Upper lobe of left lung (tissue), 6 donors: ENCODE measurements at regions not wholly inside any gene's neighbourhood (a gene's known extent, or its start where the extent isn't known, plus 50 kb on each side); places are given as distances from the start of the nearest gene placed in this dataset.

Experiments used
- ATAC-seq, 2 donors: fragments of 200-7000 bp; cut with Tn5 transposase; one replicate each; pipeline ENCODE4 v1.9.1; 2022; ENCODE audit warnings: mild to moderate bottlenecking in 2 of 2, moderate library complexity in 2 of 2; ENCODE audit not compliant: low FRiP score in 2 of 2
- DNase-seq, 2 donors: peaks; one replicate each; pipeline ENCODE4 v3.0.0-alpha.2; 2019 to 2020
- H3K27ac ChIP-seq, 4 donors: fragments of 200-600 bp; sonication (generic); one replicate each; pipeline ENCODE4 v1.5.1; 2016 to 2019
- H3K27me3 ChIP-seq, 4 donors: fragments of 200-600 bp; sonication (generic); one replicate each; pipeline ENCODE4 v1.5.1; 2017 to 2019
- H3K36me3 ChIP-seq, 4 donors: fragments of 200-600 bp; sonication (generic); one replicate each; pipeline ENCODE4 v1.5.1; 2016 to 2019
- H3K4me1 ChIP-seq, 4 donors: fragments of 200-600 bp; sonication (generic); one replicate each; pipeline ENCODE4 v1.5.1; 2018 to 2019
- H3K4me3 ChIP-seq, 4 donors: fragments of 200-600 bp; sonication (generic); one replicate each; pipeline ENCODE4 v1.5.1; 2017 to 2019; ENCODE audit warnings: mild to moderate bottlenecking in 2 of 4, moderate library complexity in 1 of 4
- H3K9me3 ChIP-seq, 4 donors: fragments of 200-600 bp; sonication (generic); one replicate each; pipeline ENCODE4 v1.5.1; 2018 to 2019
- EP300 ChIP-seq, 4 donors: sonication (generic); formaldehyde crosslinking; IDR thresholded peaks; one replicate each; pipeline ENCODE4 v1.5.1; 2017; ENCODE audit warnings: antibody characterized with exemption in 4 of 4, control low read depth in 2 of 4
- POLR2A ChIP-seq, 4 donors: fragments of 450-650 bp; IDR thresholded peaks; one replicate each; pipeline ENCODE4 v1.5.1; 2016 to 2017; ENCODE audit warnings: antibody characterized with exemption in 4 of 4, mild to moderate bottlenecking in 2 of 4
- POLR2AphosphoS5 ChIP-seq, 2 donors: sonication (generic); formaldehyde crosslinking; IDR thresholded peaks; one replicate each; pipeline ENCODE4 v1.5.1; 2017; ENCODE audit warnings: antibody characterized with exemption in 2 of 2
- WGBS, 2 donors: methylation state at CpG; one replicate each; pipeline ENCODE4 v1.1.5; 2017 to 2018; 5-methylcytosine and 5-hydroxymethylcytosine counted together
- TF ChIP-seq, protein P1 (sequence below), 6 experiments: fragments of 450-650 bp in 4 of 6; fragments of 200-600 bp in 2 of 6; sonication (generic) in 2 of 6; IDR thresholded peaks; one replicate each; pipeline ENCODE4 v1.5.1; 2016 to 2019; ENCODE audit warnings: antibody characterized with exemption in 6 of 6
- donor health status: DM: no; HTN: no; CAD: no; lungs with moderate emphysema.
- donor health status: DM: no; HTN: yes; CAD: no; lungs with severe emphysema.

DNA sequence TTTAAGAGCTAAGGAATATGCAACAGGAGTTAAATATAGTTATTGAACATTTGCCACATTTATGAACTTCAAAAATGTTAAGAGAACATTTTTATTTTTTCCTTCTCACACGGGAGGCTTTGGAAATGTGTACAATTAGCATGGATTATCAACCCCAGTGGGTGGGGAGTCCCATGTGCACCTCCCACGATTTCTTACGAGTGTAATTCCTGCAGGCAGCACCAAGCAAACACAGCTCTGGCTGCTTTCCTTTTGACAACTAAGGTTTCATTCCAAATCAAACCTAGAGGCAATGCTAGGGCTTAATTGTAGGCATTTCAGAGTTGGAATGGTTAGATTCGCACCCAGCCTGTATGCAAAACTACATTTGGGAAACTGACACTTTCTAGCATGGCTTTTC lies 460.9 kb downstream of the METTL15 start:
- Histone ChIP-seq H3K27me3 (no peaks in the 10 kb centered on the region), H3K36me3 (no peaks in the 10 kb centered on the region), H3K9me3 (no peaks in the 10 kb centered on the region), H3K4me3 (no peak overlapping the region), H3K4me1 (no peaks in the 10 kb centered on the region), H3K27ac (no peak overlapping the region)
- no peak for TF ChIP-seq POLR2A (IDR thresholded peaks at IDR 0.05)
- DNase-seq (no peak), ATAC-seq (no peak)
- 56 to 65% methylated on average over 4 of the region's 4 CpGs for whole genome bisulfite sequencing, 2 donors

DNA sequence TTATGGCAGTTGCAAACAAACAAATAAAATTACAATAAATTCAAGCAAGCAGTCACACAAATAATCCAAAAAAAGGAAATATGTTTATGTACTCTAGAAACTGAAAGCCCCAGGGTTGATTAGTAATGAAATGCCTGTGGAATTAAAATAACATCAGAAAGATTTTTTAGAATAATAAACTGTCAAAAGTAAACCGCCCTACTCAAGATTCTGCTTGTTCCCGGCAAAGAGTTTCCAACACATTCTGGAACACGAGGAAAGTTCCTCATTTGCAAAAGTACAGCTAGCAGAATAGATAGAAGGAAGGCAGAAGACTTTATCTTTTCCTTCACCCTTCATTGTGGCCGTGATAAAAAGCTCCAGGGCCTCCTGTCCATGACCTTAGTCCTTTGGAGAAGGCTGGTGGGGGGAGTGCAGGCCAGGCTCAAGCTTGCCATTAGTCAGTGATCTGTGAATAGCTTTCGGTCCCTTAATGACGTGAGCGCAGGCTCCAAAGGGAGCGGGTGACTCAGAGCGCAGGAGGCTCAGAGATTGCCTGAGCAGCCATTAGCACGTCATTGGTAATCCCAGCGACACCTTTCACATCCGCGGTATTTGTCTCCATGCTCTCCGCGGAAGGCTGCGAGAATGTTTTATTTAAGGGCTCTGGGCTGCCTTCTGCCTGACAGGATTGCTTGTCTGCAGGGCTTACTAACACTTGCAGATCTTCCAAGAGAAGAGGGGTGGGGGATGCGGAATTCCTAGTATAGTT lies 458.3 kb downstream of the METTL15 start:
- Histone ChIP-seq H3K27me3 (no peaks in the 10 kb centered on the region), H3K9me3 (no peaks in the 10 kb centered on the region), H3K36me3 (no peaks in the 10 kb centered on the region), H3K27ac (no peak overlapping the region), H3K4me1 (no peaks in the 10 kb centered on the region), H3K4me3 (no peak overlapping the region)
- TF ChIP-seq, protein P1, sequence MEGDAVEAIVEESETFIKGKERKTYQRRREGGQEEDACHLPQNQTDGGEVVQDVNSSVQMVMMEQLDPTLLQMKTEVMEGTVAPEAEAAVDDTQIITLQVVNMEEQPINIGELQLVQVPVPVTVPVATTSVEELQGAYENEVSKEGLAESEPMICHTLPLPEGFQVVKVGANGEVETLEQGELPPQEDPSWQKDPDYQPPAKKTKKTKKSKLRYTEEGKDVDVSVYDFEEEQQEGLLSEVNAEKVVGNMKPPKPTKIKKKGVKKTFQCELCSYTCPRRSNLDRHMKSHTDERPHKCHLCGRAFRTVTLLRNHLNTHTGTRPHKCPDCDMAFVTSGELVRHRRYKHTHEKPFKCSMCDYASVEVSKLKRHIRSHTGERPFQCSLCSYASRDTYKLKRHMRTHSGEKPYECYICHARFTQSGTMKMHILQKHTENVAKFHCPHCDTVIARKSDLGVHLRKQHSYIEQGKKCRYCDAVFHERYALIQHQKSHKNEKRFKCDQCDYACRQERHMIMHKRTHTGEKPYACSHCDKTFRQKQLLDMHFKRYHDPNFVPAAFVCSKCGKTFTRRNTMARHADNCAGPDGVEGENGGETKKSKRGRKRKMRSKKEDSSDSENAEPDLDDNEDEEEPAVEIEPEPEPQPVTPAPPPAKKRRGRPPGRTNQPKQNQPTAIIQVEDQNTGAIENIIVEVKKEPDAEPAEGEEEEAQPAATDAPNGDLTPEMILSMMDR (IDR thresholded peaks at IDR 0.05): no peak
- no peak for TF ChIP-seq POLR2AphosphoS5 (IDR thresholded peaks at IDR 0.05)
- TF ChIP-seq EP300 (IDR thresholded peaks at IDR 0.05): no peak
- no peak for TF ChIP-seq POLR2A (IDR thresholded peaks at IDR 0.05)
- 12 to 20% methylated on average over 6 to 17 of the region's 17 CpGs for WGBS, 2 donors
- no peak for DNase-seq
- peak in 1 of 2 donors; percentile 95 for ATAC-seq

DNA sequence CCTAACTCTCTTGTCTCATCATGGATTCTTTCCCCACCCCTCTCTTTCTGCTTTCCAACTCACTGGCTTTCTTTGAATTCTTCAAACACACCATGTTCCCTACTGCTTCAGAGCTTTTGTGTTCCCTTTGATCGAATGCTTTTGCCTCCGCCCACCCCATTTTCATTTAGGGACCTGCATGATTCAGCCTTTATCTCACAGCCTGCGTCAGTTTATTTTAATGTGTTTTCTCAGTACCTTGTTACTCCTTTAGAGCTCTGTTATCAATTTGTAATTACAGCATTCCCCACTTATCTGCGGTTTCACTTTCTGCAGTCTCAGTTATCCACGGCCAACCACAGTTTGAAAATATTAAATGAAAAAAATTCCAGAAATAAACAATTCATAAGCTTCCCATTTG lies 451.3 kb downstream of the METTL15 start:
- DNase-seq: no peak
- TF ChIP-seq POLR2AphosphoS5 (IDR thresholded peaks at IDR 0.05): no peak
- TF ChIP-seq POLR2A (IDR thresholded peaks at IDR 0.05): no peak
- TF ChIP-seq, protein P1 (IDR thresholded peaks at IDR 0.05): no peak
- no peak for TF ChIP-seq EP300 (IDR thresholded peaks at IDR 0.05)
- Histone ChIP-seq H3K27ac (no peak overlapping the region), H3K9me3 (no peaks in the 10 kb centered on the region), H3K4me3 (no peak overlapping the region), H3K36me3 (no peaks in the 10 kb centered on the region), H3K27me3 (no peaks in the 10 kb centered on the region), H3K4me1 (no peaks in the 10 kb centered on the region)
- no peak for ATAC-seq
- 40 to 43% methylated on average over 5 of the region's 5 CpGs for WGBS, 2 donors

DNA sequence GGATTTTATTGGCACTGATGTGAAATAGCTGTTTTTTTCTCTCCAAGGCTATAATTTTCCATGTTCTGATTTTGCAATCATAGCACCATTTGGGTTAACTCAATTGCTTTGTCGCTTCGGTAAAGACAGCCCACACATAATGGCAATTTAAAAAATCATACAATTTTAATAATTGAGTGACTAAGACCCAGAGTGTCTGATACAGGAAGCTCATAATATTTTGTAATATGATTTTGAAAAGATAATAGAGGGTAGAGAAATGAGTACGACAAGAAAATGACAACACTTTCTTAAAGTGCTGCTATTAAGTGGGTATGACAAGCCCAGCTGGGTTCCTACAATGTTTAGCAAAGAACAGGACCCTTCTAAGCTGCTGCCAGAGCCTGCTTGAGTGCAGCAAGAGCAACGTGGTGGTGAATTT lies 439.1 kb downstream of the METTL15 start:
- TF ChIP-seq POLR2AphosphoS5 (IDR thresholded peaks at IDR 0.05) (no peak), EP300 (IDR thresholded peaks at IDR 0.05) (no peak), POLR2A (IDR thresholded peaks at IDR 0.05) (no peak)
- TF ChIP-seq, protein P1 (IDR thresholded peaks at IDR 0.05): no peak
- DNase-seq (no peak), ATAC-seq (no peak)
- H3K27ac ChIP-seq: no peak overlapping the region
- 50 to 55% methylated on average over 4 of the region's 4 CpGs for WGBS, 2 donors
- H3K4me1 ChIP-seq: no peaks in the 10 kb centered on the region
- no peaks in the 10 kb centered on the region for H3K9me3 ChIP-seq
- H3K36me3 ChIP-seq: no peaks in the 10 kb centered on the region
- no peaks in the 10 kb centered on the region for H3K27me3 ChIP-seq
- H3K4me3 ChIP-seq: no peak overlapping the region

DNA sequence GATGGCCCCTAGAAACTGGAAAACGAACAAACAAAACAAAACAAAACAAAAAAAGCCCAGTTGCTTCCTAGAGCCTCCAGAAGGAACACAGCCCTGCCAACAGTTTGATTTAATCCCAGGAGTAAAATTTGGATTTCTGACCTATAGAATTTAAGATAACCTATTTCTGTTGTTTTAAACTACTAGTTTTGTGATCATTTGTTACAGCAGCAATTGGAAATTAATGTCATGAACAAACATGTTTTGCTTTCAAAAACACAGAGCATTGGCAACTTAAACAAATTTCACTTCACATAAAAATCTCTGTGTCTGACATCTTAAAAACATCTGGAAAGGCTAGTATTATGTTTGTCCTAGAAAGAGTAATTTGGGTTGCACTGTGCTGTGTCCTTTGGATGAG lies 437.3 kb downstream of the METTL15 start:
- WGBS, 2 donors: 63 to 66% methylated on average over 1 of the region's 1 CpG
- ATAC-seq: no peak

More for the DNA sequence above, 437.3 kb downstream of the METTL15 start:
- Histone ChIP-seq H3K4me3 (no peak overlapping the region), H3K4me1 (no peaks in the 10 kb centered on the region), H3K36me3 (no peaks in the 10 kb centered on the region), H3K9me3 (no peaks in the 10 kb centered on the region), H3K27me3 (no peaks in the 10 kb centered on the region), H3K27ac (no peak overlapping the region)
- no peak for DNase-seq
- TF ChIP-seq, protein P1 (IDR thresholded peaks at IDR 0.05): no peak
- TF ChIP-seq EP300 (IDR thresholded peaks at IDR 0.05) (no peak), POLR2AphosphoS5 (IDR thresholded peaks at IDR 0.05) (no peak), POLR2A (IDR thresholded peaks at IDR 0.05) (no peak)
